DOHH2 (cell line): ENCODE measurements at regions not wholly inside any gene's neighbourhood (a gene's known extent, or its start where the extent isn't known, plus 50 kb on each side); places are given as distances from the start of the nearest gene placed in this dataset.

Source experiments
- H3F3A ChIP-seq: fragments of 200-600 bp; sonication (generic), shearing (Covaris generic); 2 replicates; pipeline ENCODE4 v1.6.0; 2016; ENCODE audit warnings: antibody characterized with exemption, mild to moderate bottlenecking; ENCODE audit not compliant: control insufficient read depth, insufficient read depth
- H3K27ac ChIP-seq: fragments of 200-600 bp; sonication (generic); 2 replicates; pipeline ENCODE4 v1.5.1; 2014; ENCODE audit warnings: low read depth, mild to moderate bottlenecking, low read length, moderate library complexity
- H3K27me3 ChIP-seq: fragments of 200-600 bp; sonication (generic); 2 replicates; pipeline ENCODE4 v1.6.1; 2014; ENCODE audit warnings: mild to moderate bottlenecking, low read length, mixed read lengths; ENCODE audit not compliant: control insufficient read depth
- H3K36me3 ChIP-seq: fragments of 200-600 bp; sonication (generic); 2 replicates; pipeline ENCODE4 v1.6.1; 2014; ENCODE audit warnings: mild to moderate bottlenecking, low read length, moderate library complexity, mixed read lengths; ENCODE audit not compliant: control insufficient read depth
- H3K4me1 ChIP-seq: fragments of 200-600 bp; sonication (generic); 2 replicates; pipeline ENCODE4 v1.6.1; 2014; ENCODE audit warnings: mild to moderate bottlenecking, low read length, mixed read lengths; ENCODE audit not compliant: control insufficient read depth
- H3K4me2 ChIP-seq: fragments of 200-600 bp; sonication (generic); 2 replicates; pipeline ENCODE4 v1.6.0; 2014; ENCODE audit warnings: mild to moderate bottlenecking, low read length, moderate library complexity
- H3K4me3 ChIP-seq: fragments of 200-600 bp; sonication (generic); 2 replicates; pipeline ENCODE4 v1.5.1; 2014; ENCODE audit warnings: mild to moderate bottlenecking, low read length, mixed read lengths
- H3K79me2 ChIP-seq: fragments of 200-600 bp; sonication (generic); 2 replicates; pipeline ENCODE4 v1.6.1; 2014; ENCODE audit warnings: mild to moderate bottlenecking, low read length, mixed read lengths; ENCODE audit not compliant: control insufficient read depth
- H3K9me2 ChIP-seq: fragments of 200-600 bp; sonication (generic); replicated peaks from 2 replicates; pipeline ENCODE4 v1.6.1; 2014; ENCODE audit warnings: mild to moderate bottlenecking, low read length, mixed read lengths; ENCODE audit not compliant: control insufficient read depth
- H3K9me3 ChIP-seq: fragments of 200-600 bp; sonication (generic); 2 replicates; pipeline ENCODE4 v1.6.1; 2014; ENCODE audit warnings: antibody characterized with exemption, low read length, mixed read lengths; ENCODE audit not compliant: control insufficient read depth, insufficient read depth
- H4K20me1 ChIP-seq: fragments of 200-600 bp; sonication (generic); 2 replicates; pipeline ENCODE4 v1.6.0; 2014; ENCODE audit warnings: low read depth, mild to moderate bottlenecking, antibody characterized with exemption, low read length, moderate library complexity; ENCODE audit not compliant: control insufficient read depth, insufficient read depth
- CTCF ChIP-seq: fragments of 200-600 bp; sonication (generic); IDR thresholded peaks from one replicate; pipeline ENCODE4 v1.5.1; 2014; ENCODE audit warnings: antibody characterized with exemption, mild to moderate bottlenecking, low read depth, low read length; ENCODE audit not compliant: poor library complexity, severe bottlenecking
- EZH2phosphoT487 ChIP-seq: fragments of 200-600 bp; sonication (generic); IDR thresholded peaks from 2 replicates; pipeline ENCODE4 v1.6.1; 2017; ENCODE audit warnings: borderline replicate concordance, mild to moderate bottlenecking, antibody characterized with exemption, low read length, moderate library complexity, mixed read lengths

- H4K20me1 ChIP-seq, result no peaks in the 10 kb centered on the region
- no peaks in the 10 kb centered on the region for H3K79me2 ChIP-seq
- no peaks in the 10 kb centered on the region for H3F3A ChIP-seq
- no peaks in the 10 kb centered on the region; the same call in 1 of the 2 replicates for H3K9me3 ChIP-seq
- H3K9me2 ChIP-seq, result no peaks in the 10 kb centered on the region
- TF ChIP-seq CTCF (no peak), EZH2phosphoT487 (no peak)
- H3K4me2 ChIP-seq, result no peak overlapping the region
- no peak overlapping the region for H3K4me3 ChIP-seq
- no peaks in the 10 kb centered on the region for H3K4me1 ChIP-seq
- H3K36me3 ChIP-seq, result no peaks in the 10 kb centered on the region
- H3K27ac ChIP-seq, result no peak overlapping the region
- no peaks in the 10 kb centered on the region for H3K27me3 ChIP-seq
Measured at GRCh38 chr17:12287953-12288352, 267.3 kb downstream of the MAP2K4 start.

- H3K9me3 ChIP-seq, result no peaks in the 10 kb centered on the region; the same call in 1 of the 2 replicates
- H3K27me3 ChIP-seq, result no peaks in the 10 kb centered on the region
- H3K27ac ChIP-seq, result no peak overlapping the region
- no peaks in the 10 kb centered on the region for H3K79me2 ChIP-seq
- no peak for TF ChIP-seq EZH2phosphoT487
- TF ChIP-seq CTCF, result no peak
- H3K9me2 ChIP-seq, result no peaks in the 10 kb centered on the region
- H3K36me3 ChIP-seq, result no peaks in the 10 kb centered on the region
- no peaks in the 10 kb centered on the region for H3K4me1 ChIP-seq
- H3F3A ChIP-seq, result no peaks in the 10 kb centered on the region
- no peak overlapping the region for H3K4me3 ChIP-seq
- H3K4me2 ChIP-seq, result no peak overlapping the region
- no peaks in the 10 kb centered on the region for H4K20me1 ChIP-seq
Measured at GRCh38 chr17:12290207-12290606, 269.5 kb downstream of the MAP2K4 start.

GRCh38 chr17:12296209-12296625, 275.5 kb downstream of the MAP2K4 start:
- no peak for TF ChIP-seq EZH2phosphoT487

GRCh38 chr17:12301551-12301950, 280.9 kb downstream of the MAP2K4 start:
- no peak overlapping the region for H3K4me2 ChIP-seq
- no peak for TF ChIP-seq CTCF
- TF ChIP-seq EZH2phosphoT487, result no peak
- no peaks in the 10 kb centered on the region for H4K20me1 ChIP-seq
- H3K27ac ChIP-seq, result no peak overlapping the region
- H3F3A ChIP-seq, result no peaks in the 10 kb centered on the region
- H3K4me3 ChIP-seq, result no peak overlapping the region
- H3K27me3 ChIP-seq, result no peaks in the 10 kb centered on the region
- H3K9me2 ChIP-seq, result no peaks in the 10 kb centered on the region
- no peaks in the 10 kb centered on the region for H3K36me3 ChIP-seq
- H3K79me2 ChIP-seq, result no peaks in the 10 kb centered on the region
- no peaks in the 10 kb centered on the region for H3K9me3 ChIP-seq
- no peaks in the 10 kb centered on the region for H3K4me1 ChIP-seq

More at GRCh38 chr17:12296209-12296625, 275.5 kb downstream of the MAP2K4 start:
- Histone ChIP-seq H3K27ac (no peak overlapping the region), H3K9me2 (no peaks in the 10 kb centered on the region), H3K79me2 (no peaks in the 10 kb centered on the region), H3K4me2 (no peak overlapping the region), H3K4me1 (no peaks in the 10 kb centered on the region), H3K27me3 (no peaks in the 10 kb centered on the region), H3F3A (no peaks in the 10 kb centered on the region), H4K20me1 (no peaks in the 10 kb centered on the region), H3K36me3 (no peaks in the 10 kb centered on the region), H3K4me3 (no peak overlapping the region), H3K9me3 (no peaks in the 10 kb centered on the region)
